HEK293T (cell line): ENCODE measurements at regions not wholly inside any gene's neighbourhood (a gene's known extent, or its start where the extent isn't known, plus 50 kb on each side); places are given as distances from the start of the nearest gene placed in this dataset.
"Not testable (repeated sequence)": the region's sequence is repeated elsewhere in the genome, so short reads cannot be mapped to it uniquely, and the experiment has no call there.

Experiments used
- CTCF ChIA-PET: fragments of 350-600 bp; formaldehyde crosslinking; extraction: SDS; loops from one replicate; lab custom pipeline; 2021; ENCODE audit warnings: antibody characterized with exemption, inconsistent platforms; lab: Yijun Ruan, JAX
- POLR2A ChIA-PET: fragments of 350-600 bp; formaldehyde crosslinking; extraction: SDS; loops from one replicate; lab custom pipeline; 2020; ENCODE audit warnings: antibody characterized with exemption, inconsistent platforms; lab: Yijun Ruan, JAX
- DNase-seq: peaks from one replicate; pipeline ENCODE4 v3.0.0; 2012; ENCODE audit warnings: mixed read lengths; ENCODE audit errors: extremely low spot score
- ARNT ChIP-seq: fragments of 450-650 bp; IDR thresholded peaks from 2 replicates; pipeline ENCODE4 v1.6.1; 2017; ENCODE audit warnings: mild to moderate bottlenecking
- BHLHE40 ChIP-seq: fragments of 450-650 bp; IDR thresholded peaks from 2 replicates; pipeline ENCODE4 v1.6.1; 2016; ENCODE audit warnings: mild to moderate bottlenecking, moderate library complexity, borderline replicate concordance
- CTBP1 ChIP-seq: fragments of 450-650 bp; IDR thresholded peaks from 2 replicates; pipeline ENCODE4 v1.6.1; 2016; ENCODE audit warnings: borderline replicate concordance
- ELF4 ChIP-seq: fragments of 450-650 bp; IDR thresholded peaks from 2 replicates; pipeline ENCODE4 v1.6.1; 2017; ENCODE audit warnings: antibody characterized with exemption
- FOXA1 ChIP-seq: fragments of 450-650 bp; IDR thresholded peaks from 2 replicates; pipeline ENCODE4 v1.6.1; 2016; ENCODE audit warnings: mild to moderate bottlenecking
- FOXK2 ChIP-seq: fragments of 450-650 bp; IDR thresholded peaks from 2 replicates; pipeline ENCODE4 v1.6.1; 2016; ENCODE audit warnings: mild to moderate bottlenecking
- FOXM1 ChIP-seq: fragments of 450-650 bp; IDR thresholded peaks from 2 replicates; pipeline ENCODE4 v1.6.1; 2017; ENCODE audit warnings: mild to moderate bottlenecking, borderline replicate concordance
- HDGF ChIP-seq: fragments of 450-650 bp; IDR thresholded peaks from 2 replicates; pipeline ENCODE4 v1.6.1; 2017; ENCODE audit warnings: antibody characterized with exemption, borderline replicate concordance
- L3MBTL2 ChIP-seq: fragments of 450-650 bp; conservative IDR thresholded peaks from 2 replicates; pipeline ENCODE4 v1.6.1; 2016; ENCODE audit warnings: mild to moderate bottlenecking
- LEF1 ChIP-seq: fragments of 450-650 bp; IDR thresholded peaks from 2 replicates; pipeline ENCODE4 v1.6.1; 2017; ENCODE audit warnings: mild to moderate bottlenecking, borderline replicate concordance
- NFRKB ChIP-seq: fragments of 450-650 bp; IDR thresholded peaks from 2 replicates; pipeline ENCODE4 v1.6.1; 2016; ENCODE audit warnings: mild to moderate bottlenecking, moderate library complexity
- SP1 ChIP-seq: fragments of 450-650 bp; IDR thresholded peaks from 2 replicates; pipeline ENCODE4 v1.6.1; 2017
- SUZ12 ChIP-seq: fragments of 450-650 bp; IDR thresholded peaks from 2 replicates; pipeline ENCODE4 v1.6.1; 2016; ENCODE audit warnings: mild to moderate bottlenecking
- TARDBP ChIP-seq: fragments of 450-650 bp; IDR thresholded peaks from 2 replicates; pipeline ENCODE4 v1.6.1; 2016
- ZNF384 ChIP-seq: fragments of 450-650 bp; IDR thresholded peaks from 2 replicates; pipeline ENCODE4 v1.6.1; 2016
- TF ChIP-seq, protein P1 (sequence below): fragments of 450-650 bp; IDR thresholded peaks from 2 replicates; pipeline ENCODE4 v1.6.1; 2016

DNA sequence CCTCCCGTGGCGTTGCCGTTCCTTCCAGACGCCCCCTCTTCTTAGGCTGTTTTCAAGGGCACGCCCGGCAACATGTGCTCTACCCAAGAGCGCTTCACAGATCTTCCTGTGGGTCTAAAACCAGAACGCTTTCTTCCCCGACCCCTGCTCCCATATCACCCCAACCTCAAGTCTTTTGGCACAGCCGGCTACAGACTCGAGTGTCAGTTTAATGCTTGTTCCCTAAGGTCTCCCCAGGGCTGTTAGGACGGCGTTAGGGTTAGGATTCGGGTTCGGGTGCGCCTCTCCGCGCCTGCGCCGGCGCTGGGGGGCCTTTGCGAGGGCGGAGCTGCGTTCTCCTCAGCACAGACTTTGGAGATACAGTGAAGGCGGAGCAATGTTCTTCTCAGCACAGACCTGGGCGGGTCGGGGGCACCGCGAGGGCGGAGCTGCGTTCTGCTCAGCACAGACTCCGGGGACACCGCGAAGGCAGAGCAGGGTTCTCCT lies 274.7 kb downstream of the CCDC74A start:
- CTCF ChIA-PET = interaction anchor here (0.7 to 1.1 kb wide), 4 partner anchors 112 to 130 kb away, joined by 3 to 5 read pairs (median 4); no protein-coding TSS in a partner anchor

DNA sequence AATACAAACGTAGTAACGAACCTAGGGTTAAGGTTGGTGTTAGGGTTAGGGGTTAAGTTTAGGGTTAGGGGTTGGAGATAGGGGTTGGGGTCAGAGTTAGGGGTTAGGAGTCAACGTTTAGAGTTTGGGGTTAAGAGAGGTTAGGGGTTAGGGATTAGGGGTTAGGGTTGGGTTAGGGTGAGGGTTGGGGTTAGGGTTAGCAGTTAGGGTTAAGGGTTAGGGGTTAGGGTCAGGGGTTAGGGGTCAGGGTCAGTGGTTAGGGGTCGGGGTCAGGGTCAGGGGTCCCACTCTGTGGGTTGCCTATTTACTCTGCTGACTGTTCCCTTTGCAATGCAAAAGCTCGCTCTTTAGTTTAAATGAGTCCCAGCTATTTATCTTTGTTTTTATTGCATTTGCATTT lies 275.5 kb downstream of the CCDC74A start:
- DNase-seq, POLR2A ChIA-PET, CTCF ChIA-PET: not testable (repeated sequence)

More for the DNA sequence above, 274.7 kb downstream of the CCDC74A start:
- TF ChIP-seq L3MBTL2 = peak; percentile 43; the same call in 1 of the 2 replicates
- POLR2A ChIA-PET = not testable (repeated sequence)
- DNase-seq = peak; percentile 47

DNA sequence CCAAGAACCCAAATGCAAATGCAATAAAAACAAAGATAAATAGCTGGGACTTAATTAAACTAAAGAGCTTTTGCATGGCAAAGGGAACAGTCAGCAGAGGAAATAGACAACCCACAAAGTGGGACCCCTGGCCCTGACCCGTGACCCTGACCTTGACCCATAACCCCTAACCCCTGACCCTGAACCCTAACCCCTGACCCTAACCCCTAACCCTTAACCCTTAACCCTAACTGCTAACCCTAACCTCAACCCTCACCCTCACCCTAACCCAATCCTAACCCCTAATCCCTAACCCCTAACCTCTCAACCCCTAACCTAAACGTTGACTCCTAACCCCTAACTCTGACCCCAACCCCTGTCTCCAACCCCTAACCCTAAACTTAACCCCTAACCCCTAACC lies 284.9 kb downstream of the CCDC74A start:
- DNase-seq, CTCF ChIA-PET, POLR2A ChIA-PET: not testable (repeated sequence)

DNA sequence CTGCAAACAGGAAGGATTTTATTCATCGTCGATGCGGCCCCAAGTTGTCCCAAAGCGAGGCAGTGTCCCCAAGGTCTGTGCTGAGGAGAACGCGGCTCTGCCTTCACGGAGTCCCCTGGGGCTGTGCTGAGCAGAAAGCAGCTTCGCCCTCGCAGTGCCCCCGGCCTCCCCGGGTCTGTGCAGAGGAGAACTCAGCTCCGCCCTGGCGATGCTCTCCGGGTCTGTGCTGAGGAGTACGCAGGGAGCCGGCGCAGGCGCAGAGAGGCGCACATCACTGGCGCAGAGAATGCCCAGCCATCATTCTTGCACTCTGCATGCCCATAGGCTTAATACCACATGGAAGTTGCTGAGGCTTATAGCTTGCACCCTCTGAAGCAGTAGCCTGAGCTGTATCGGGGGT lies 285.7 kb downstream of the CCDC74A start:
- CTCF ChIA-PET, DNase-seq, POLR2A ChIA-PET: not testable (repeated sequence)

DNA sequence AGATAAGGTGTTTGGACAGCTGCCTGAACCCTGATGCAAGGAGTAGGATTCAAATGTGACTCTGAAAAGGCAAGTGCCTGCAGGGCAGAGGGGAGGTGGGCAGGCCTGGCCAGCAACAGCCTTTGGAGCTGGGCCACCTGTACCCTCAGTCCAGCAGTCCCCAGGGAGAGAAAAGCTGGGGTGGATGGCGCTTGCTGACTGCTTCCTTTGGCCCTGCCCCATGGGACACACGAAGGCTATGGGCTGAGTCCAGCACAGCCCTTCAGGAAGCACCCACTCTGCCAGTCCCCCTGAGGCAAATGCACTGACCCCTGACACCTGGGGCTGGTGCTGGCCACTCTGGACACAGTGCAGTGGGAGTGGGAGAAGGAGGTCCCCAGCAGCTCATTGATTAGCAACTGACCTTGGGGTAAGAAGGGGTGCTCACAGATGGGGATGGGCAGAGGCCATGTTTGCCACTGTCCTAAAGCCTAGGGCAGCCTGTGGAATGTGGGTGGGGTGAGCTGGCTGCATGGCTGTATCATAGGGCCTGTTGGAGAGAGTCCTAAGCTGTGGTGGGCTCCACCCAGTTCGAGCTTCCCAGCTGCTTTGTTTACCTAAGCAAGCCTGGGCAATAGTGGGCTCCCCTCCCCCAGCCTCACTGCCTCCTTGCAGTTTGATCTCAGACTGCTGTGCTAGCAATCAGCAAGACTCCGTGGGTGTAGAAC lies 290.7 kb downstream of the CCDC74A start:
- POLR2A ChIA-PET, DNase-seq, CTCF ChIA-PET: not testable (repeated sequence)

DNA sequence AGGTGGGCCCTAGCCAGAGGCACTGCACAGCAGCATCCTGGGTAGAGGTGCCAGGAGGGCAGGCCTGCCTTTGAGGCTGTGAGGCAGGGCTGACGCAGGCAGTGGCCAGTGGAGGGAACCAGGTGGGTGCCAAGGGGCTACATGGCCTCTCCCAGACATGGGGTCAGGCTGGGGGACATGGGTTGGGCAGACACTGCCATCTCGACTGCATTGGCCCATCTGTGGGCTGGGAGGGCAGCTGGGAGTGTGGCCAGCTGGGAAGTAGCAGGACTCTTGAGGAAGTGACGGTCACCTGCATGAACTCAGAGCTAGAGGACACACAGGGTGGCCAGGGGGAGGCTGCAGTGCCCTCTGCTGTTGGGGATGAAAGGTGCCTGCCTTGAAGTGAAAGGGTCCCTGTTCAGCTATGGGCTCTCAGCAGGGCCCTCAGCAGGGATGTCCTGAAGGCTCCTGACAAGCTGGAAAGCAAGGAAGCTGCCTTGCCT lies 294.6 kb downstream of the CCDC74A start:
- CTCF ChIA-PET, DNase-seq, POLR2A ChIA-PET: not testable (repeated sequence)

DNA sequence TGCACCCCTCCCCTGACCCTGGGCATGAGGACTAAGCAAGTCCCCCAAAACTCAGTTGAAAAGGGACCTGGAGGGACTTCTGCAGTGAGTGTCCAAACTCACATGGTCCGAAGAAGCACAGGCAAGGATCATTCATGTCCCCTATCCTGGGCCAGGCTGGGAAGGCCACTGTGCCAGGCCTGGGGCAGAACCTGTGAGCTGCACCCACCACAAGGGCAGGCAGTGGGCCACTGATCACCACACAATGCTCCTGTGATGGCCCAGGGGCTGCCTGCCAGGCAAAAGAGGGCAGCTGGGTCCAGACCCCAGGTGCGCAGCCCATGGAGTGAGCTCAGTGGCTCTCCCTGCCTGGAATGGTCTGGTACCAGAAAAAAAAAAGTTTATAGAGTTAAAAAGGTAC lies 295.4 kb downstream of the CCDC74A start:
- DNase-seq, CTCF ChIA-PET, POLR2A ChIA-PET: not testable (repeated sequence)

DNA sequence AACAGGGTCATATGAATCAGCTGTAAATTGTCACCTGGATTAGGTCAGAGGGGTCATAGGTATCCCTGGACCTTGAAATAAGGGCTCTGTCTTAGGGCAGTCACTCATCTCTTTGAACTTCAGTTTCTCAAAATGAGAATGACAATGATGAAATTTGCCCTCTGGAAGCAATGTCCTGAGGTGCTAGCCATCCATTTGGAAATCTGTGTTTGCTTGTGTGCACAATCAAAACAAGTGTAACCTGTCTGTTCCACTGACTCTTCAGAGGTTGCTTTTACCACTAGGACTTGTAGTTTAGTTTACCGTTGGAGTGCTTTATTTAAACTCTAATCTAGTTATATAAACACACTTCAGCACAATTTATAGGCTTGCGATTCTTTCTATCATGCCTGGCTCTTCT lies 297.3 kb downstream of the CCDC74A start:
- POLR2A ChIA-PET, DNase-seq: not testable (repeated sequence)

DNA sequence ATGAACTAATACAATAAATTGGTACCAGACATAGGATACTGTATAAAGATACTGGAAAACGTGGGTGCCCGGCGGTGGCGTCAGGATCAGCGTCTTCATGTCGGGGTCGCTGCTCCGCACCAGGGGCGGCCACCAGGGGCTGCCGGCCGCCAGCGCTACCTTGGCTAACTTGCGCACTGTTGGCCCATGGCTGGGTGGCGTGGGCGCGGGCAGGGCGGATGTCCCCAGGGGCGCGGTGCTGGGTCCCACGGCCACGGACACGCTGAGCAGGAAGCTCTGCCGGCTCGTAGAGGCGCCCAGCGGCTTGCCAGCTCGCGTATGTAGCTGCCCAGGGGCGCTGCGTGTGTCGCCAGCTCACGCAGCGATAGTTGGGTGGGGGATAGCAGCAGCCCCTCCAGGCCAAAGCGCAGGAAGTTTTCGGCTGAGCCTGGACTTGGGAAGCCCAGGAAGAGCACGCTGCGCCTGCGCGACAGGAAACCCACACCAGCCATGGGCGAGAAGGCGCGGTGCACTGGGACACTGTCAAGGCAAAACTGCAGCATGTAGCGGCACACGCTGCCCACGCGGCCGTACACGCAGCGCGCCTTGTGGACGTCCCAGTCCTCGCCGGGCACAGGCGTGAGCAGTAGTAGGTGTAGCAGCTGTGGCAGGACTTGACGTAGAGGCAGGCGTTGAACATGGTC lies 299.9 kb downstream of the CCDC74A start:
- TF ChIP-seq, protein P1, sequence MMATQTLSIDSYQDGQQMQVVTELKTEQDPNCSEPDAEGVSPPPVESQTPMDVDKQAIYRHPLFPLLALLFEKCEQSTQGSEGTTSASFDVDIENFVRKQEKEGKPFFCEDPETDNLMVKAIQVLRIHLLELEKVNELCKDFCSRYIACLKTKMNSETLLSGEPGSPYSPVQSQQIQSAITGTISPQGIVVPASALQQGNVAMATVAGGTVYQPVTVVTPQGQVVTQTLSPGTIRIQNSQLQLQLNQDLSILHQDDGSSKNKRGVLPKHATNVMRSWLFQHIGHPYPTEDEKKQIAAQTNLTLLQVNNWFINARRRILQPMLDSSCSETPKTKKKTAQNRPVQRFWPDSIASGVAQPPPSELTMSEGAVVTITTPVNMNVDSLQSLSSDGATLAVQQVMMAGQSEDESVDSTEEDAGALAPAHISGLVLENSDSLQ = no peak
- TF ChIP-seq ELF4 (no peak), NFRKB (no peak), FOXM1 (no peak), ZNF384 (no peak), SP1 (no peak), HDGF (no peak), TARDBP (no peak), FOXA1 (no peak), BHLHE40 (no peak), LEF1 (no peak), ARNT (no peak), L3MBTL2 (no peak), FOXK2 (no peak), CTBP1 (no peak), SUZ12 (no peak)

More for the DNA sequence above, 297.3 kb downstream of the CCDC74A start:
- CTCF ChIA-PET = not testable (repeated sequence)

DNA sequence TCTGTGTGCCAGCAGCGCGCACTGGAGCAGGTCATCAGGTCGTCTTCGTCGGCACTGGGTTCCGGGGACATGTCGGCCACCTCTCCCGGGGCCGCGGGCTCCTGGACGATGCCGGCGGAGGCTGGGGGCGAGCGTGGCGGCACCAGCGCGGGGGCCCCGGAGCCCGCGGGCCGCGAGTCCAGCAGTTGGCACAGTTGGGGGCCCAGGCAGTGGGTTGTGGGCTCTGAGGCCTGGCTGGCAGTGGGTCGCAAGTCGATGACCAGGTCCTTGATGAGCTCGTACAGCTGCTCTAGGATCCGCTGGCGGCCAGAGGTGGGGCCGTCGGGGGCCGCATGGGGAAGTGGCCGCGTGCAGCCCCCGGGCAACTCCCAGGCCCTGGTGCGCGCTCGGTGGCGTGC lies 300.5 kb downstream of the CCDC74A start:
- no peak for DNase-seq
- ChIA-PET CTCF (no interaction called here), POLR2A (no interaction called here)
- TF ChIP-seq HDGF = no peak
- no peak for TF ChIP-seq NFRKB
- TF ChIP-seq, protein P1 = no peak
- no peak for TF ChIP-seq CTBP1
- TF ChIP-seq LEF1 = no peak
- TF ChIP-seq SP1 = no peak
- no peak for TF ChIP-seq L3MBTL2
- no peak for TF ChIP-seq ELF4
- no peak for TF ChIP-seq FOXK2

More for the DNA sequence above, 299.9 kb downstream of the CCDC74A start:
- CTCF ChIA-PET = no interaction called here
- DNase-seq = no peak
- POLR2A ChIA-PET = no interaction called here

DNA sequence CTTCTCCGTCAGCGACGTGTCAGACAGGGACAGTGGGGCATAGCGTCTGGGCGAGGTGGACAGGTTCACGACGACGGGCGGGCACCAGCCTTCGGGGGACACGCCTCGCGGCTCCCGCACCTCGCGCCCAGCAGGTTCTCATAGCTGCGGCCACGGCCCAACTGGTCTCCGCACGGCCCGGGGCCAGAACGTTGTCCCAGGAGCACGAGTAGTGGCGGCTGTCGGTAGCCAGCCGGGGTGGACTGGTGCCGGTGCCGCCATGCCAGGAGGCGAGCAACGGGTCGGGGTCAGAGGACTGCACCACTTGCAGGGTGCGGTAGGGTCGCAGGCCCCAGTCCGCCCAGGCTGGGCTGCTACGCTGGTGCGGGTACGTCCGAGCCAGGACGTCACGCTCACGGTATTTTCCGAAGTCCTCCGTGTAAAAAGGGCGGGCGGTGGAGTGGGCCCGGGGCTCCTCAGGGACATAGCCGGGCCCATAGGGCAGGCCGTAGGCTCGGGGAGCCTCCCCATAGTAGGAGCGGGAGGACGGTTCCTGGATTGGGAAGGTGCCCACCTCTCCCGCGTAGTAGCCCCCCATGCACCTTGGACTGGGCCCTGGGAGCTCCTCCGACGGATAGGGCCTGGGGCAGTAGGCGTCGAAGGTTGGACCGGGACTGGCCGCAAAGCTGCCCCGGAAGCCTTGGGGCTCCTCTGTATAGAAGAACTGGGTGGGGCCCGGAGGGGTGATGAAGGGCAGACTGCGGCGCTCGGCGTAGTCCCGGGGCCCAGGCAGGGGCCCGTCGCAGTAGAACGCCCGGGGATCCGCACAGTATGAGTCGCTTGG lies 301.2 kb downstream of the CCDC74A start:
- POLR2A ChIA-PET, DNase-seq, CTCF ChIA-PET: not testable (repeated sequence)

DNA sequence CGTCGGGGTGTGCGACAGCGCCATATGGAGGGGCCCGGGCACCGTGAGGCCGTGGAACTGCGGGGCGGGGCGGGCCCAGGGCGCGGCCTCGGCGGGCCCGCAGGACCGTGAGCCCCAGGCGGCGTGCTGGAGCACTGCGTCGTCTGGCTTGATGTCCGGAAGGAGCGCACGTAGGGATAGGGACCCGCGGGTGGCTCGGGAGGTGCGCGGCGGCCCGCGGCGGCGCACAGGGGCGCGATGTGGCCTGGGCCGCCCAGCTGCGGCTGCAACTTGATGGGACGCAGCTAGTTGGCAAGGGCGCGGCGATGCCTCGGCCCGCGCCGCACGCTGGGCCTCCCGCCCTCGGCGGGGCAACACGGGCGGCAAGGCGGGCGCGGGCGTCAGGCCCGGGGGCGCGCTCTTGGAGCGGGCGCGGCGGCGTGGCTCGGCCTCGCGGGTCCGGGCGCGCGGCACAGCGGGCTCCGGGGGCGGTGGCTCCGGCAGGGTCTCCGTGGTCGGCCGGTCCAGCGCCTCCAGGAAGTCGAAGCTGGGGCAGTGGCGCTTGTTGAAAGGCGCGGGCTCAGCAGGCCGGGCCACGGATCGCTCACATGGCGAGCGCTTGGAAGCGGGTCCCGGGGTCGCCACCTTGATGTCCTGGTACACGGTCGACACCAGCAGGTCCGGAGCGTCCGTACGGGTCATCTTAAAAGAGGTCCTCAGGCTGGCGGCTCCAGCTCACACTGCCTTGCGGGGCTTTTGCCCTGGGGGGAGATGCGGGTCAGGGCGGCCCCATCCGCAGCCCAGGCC lies 302.0 kb downstream of the CCDC74A start:
- DNase-seq, CTCF ChIA-PET, POLR2A ChIA-PET: not testable (repeated sequence)
